ENCODE measurements at regions not wholly inside any gene's neighbourhood (a gene's known extent, or its start where the extent isn't known, plus 50 kb on each side); places are given as distances from the start of the nearest gene placed in this dataset.

DNA sequence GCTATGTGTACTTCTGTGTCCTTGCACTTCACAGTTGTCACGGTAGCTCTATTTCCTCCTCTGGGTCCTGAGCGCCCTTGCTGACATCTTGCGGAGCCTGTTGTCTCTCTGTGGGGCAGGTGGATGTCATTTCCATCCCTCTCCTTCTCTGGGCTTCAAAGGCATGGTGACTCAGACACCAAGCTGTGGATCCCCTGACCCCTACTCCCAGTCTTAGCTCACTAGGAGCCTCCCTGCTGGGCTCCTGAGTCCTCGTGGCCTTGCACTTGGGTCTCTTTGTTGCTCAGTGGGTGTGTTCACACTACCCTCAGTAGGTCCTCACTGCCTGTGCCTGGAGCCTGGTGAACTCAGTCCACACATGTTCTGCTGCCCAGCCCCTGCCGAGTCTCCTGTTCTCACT is 100.3 kb upstream of the PAX2 start:
- TF ChIP-seq, protein P1, sequence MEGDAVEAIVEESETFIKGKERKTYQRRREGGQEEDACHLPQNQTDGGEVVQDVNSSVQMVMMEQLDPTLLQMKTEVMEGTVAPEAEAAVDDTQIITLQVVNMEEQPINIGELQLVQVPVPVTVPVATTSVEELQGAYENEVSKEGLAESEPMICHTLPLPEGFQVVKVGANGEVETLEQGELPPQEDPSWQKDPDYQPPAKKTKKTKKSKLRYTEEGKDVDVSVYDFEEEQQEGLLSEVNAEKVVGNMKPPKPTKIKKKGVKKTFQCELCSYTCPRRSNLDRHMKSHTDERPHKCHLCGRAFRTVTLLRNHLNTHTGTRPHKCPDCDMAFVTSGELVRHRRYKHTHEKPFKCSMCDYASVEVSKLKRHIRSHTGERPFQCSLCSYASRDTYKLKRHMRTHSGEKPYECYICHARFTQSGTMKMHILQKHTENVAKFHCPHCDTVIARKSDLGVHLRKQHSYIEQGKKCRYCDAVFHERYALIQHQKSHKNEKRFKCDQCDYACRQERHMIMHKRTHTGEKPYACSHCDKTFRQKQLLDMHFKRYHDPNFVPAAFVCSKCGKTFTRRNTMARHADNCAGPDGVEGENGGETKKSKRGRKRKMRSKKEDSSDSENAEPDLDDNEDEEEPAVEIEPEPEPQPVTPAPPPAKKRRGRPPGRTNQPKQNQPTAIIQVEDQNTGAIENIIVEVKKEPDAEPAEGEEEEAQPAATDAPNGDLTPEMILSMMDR (IDR thresholded peaks at IDR 0.05; ENCODE audit: poor library complexity, severe bottlenecking): no peak
- TF ChIP-seq, protein P2, sequence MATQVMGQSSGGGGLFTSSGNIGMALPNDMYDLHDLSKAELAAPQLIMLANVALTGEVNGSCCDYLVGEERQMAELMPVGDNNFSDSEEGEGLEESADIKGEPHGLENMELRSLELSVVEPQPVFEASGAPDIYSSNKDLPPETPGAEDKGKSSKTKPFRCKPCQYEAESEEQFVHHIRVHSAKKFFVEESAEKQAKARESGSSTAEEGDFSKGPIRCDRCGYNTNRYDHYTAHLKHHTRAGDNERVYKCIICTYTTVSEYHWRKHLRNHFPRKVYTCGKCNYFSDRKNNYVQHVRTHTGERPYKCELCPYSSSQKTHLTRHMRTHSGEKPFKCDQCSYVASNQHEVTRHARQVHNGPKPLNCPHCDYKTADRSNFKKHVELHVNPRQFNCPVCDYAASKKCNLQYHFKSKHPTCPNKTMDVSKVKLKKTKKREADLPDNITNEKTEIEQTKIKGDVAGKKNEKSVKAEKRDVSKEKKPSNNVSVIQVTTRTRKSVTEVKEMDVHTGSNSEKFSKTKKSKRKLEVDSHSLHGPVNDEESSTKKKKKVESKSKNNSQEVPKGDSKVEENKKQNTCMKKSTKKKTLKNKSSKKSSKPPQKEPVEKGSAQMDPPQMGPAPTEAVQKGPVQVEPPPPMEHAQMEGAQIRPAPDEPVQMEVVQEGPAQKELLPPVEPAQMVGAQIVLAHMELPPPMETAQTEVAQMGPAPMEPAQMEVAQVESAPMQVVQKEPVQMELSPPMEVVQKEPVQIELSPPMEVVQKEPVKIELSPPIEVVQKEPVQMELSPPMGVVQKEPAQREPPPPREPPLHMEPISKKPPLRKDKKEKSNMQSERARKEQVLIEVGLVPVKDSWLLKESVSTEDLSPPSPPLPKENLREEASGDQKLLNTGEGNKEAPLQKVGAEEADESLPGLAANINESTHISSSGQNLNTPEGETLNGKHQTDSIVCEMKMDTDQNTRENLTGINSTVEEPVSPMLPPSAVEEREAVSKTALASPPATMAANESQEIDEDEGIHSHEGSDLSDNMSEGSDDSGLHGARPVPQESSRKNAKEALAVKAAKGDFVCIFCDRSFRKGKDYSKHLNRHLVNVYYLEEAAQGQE (IDR thresholded peaks at IDR 0.05; ENCODE audit: borderline replicate concordance): no peak
- TF ChIP-seq TAF1 (IDR thresholded peaks at IDR 0.05; ENCODE audit: low read depth) (no peak), SMC3 (conservative IDR thresholded peaks at IDR 0.05; ENCODE audit: poor library complexity) (no peak), RAD21 (conservative IDR thresholded peaks at IDR 0.05) (no peak)

All from neural cell (in vitro differentiated cells).